DMS53 (cell line): ENCODE measurements at regions not wholly inside any gene's neighbourhood (a gene's known extent, or its start where the extent isn't known, plus 50 kb on each side); places are given as distances from the start of the nearest gene placed in this dataset.
A peak's percentile ranks its signal among the peaks of the same experiment; 100 is the strongest.

Experiments used
- DNase-seq: peaks from one replicate; lab custom pipeline; 2025; lab: John Stamatoyannopoulos, UW

GRCh38 chr2:37544591-37545031 lies 126.8 kb downstream of the CDC42EP3 start:
- DNase-seq = no peak

- DNase-seq = no peak
Measured at GRCh38 chr2:37549598-37549997, 121.8 kb downstream of the CDC42EP3 start.

GRCh38 chr2:37550190-37550589 lies 121.3 kb downstream of the CDC42EP3 start:
- DNase-seq = no peak

- DNase-seq = no peak
Measured at GRCh38 chr2:37551783-37552182, 119.7 kb downstream of the CDC42EP3 start.

- no peak for DNase-seq
Measured at GRCh38 chr2:37552339-37552738, 119.1 kb downstream of the CDC42EP3 start.

- no peak for DNase-seq
Measured at GRCh38 chr2:37553411-37554154, 117.9 kb downstream of the CDC42EP3 start.

- no peak for DNase-seq
Measured at GRCh38 chr2:37554155-37554510, 117.3 kb downstream of the CDC42EP3 start.

GRCh38 chr2:37554687-37555086 lies 116.8 kb downstream of the CDC42EP3 start:
- no peak for DNase-seq

GRCh38 chr2:37555457-37555856 lies 116.0 kb downstream of the CDC42EP3 start:
- no peak for DNase-seq

GRCh38 chr2:37556256-37556655 lies 115.2 kb downstream of the CDC42EP3 start:
- DNase-seq = no peak

GRCh38 chr2:37558623-37559022 lies 112.8 kb downstream of the CDC42EP3 start:
- DNase-seq = no peak

GRCh38 chr2:37560241-37560848 lies 111.1 kb downstream of the CDC42EP3 start:
- DNase-seq = peak; percentile 26

- DNase-seq = no peak
Measured at GRCh38 chr2:37560863-37561614, 110.4 kb downstream of the CDC42EP3 start.

- DNase-seq = peak; percentile 59
Measured at GRCh38 chr2:37561615-37562569, 109.5 kb downstream of the CDC42EP3 start.

- no peak for DNase-seq
Measured at GRCh38 chr2:37563375-37564015, 107.9 kb downstream of the CDC42EP3 start.

GRCh38 chr2:37564356-37564755 lies 107.1 kb downstream of the CDC42EP3 start:
- no peak for DNase-seq

GRCh38 chr2:37566517-37566981 lies 104.9 kb downstream of the CDC42EP3 start:
- DNase-seq = no peak

GRCh38 chr2:37568565-37568964 lies 102.9 kb downstream of the CDC42EP3 start:
- DNase-seq = no peak

GRCh38 chr2:37569131-37569823 lies 102.2 kb downstream of the CDC42EP3 start:
- DNase-seq = no peak

GRCh38 chr2:37569986-37570679 lies 101.3 kb downstream of the CDC42EP3 start:
- no peak for DNase-seq
